ENCODE measurements at regions not wholly inside any gene's neighbourhood (a gene's known extent, or its start where the extent isn't known, plus 50 kb on each side); places are given as distances from the start of the nearest gene placed in this dataset.

DNA sequence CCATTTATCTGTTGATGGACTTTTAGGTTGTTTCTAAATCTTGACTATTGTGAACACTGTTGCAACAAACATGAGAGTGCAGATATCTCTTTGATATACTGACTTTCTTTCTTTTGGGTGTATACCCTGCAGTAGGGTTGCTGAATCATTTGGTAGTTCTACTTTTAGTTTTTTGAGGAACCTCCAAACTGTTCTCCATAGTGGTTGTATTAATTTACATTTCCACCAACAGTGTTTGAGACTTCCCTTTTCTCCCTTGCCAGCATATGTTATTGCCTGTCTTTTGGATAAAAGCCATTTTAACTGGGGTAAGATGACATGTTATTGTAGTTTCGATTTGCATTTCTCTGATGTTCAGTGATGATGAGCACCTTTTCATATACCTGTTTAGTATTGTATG, 330.0 kb downstream of the DDX10 start:
- Histone ChIP-seq H3K9ac (ENCODE audit: low read depth in 1 of 3, low read length in 3 of 3) (no peak overlapping the region), H3K27ac (ENCODE audit: low read depth, low read length) (no peak overlapping the region), H3K27me3 (ENCODE audit: control insufficient read depth in 3 of 3, insufficient read depth in 3 of 3, low read length in 3 of 3) (no peaks in the 10 kb centered on the region), H3K36me3 (ENCODE audit: control insufficient read depth in 3 of 3, insufficient read depth in 3 of 3, low read length in 3 of 3) (no peaks in the 10 kb centered on the region), H3K9me3 (ENCODE audit: control insufficient read depth in 3 of 3, low read length in 3 of 3) (peaks cover 0 to 3% (median 0%) of the 10 kb centered on the region in 3 donors), H3K4me3 (ENCODE audit: low read length in 3 of 3) (no peak overlapping the region), H3K4me1 (ENCODE audit: control insufficient read depth in 3 of 3, insufficient read depth in 3 of 3, low read length in 3 of 3) (no peaks in the 10 kb centered on the region)

DNA sequence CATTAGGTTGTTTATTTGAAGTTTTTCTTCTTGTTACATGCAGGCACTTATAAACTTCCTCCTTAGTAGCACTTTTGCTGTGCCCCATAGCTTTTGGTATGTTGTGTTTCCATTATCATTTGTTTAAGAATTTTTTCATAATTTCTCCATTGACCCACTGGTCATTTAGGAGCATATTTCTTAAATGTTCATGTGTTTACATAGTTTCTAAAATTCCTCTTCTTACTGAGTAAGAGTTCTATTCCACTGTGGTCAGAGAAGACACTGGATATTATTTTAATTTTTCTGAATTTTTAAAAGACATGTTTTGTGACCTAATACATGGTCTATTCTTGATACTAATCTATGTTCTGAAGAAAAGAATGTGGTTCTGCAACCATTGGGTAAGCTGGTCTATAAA, 333.0 kb downstream of the DDX10 start:
- H3K9me3 ChIP-seq (ENCODE audit: control insufficient read depth in 3 of 3, low read length in 3 of 3): peaks cover 0 to 3% (median 0%) of the 10 kb centered on the region in 3 donors
- no peaks in the 10 kb centered on the region for H3K36me3 ChIP-seq (ENCODE audit: control insufficient read depth in 3 of 3, insufficient read depth in 3 of 3, low read length in 3 of 3)
- no peak overlapping the region for H3K27ac ChIP-seq (ENCODE audit: low read depth, low read length)
- H3K27me3 ChIP-seq (ENCODE audit: control insufficient read depth in 3 of 3, insufficient read depth in 3 of 3, low read length in 3 of 3): no peaks in the 10 kb centered on the region
- H3K4me3 ChIP-seq (ENCODE audit: low read length in 3 of 3): no peak overlapping the region
- no peaks in the 10 kb centered on the region for H3K4me1 ChIP-seq (ENCODE audit: control insufficient read depth in 3 of 3, insufficient read depth in 3 of 3, low read length in 3 of 3)
- H3K9ac ChIP-seq (ENCODE audit: low read depth in 1 of 3, low read length in 3 of 3): no peak overlapping the region

GRCh38 chr11:109000531-109000930, 335.7 kb downstream of the DDX10 start:
- Histone ChIP-seq H3K4me1 (ENCODE audit: control insufficient read depth in 3 of 3, insufficient read depth in 3 of 3, low read length in 3 of 3) (no peaks in the 10 kb centered on the region), H3K4me3 (ENCODE audit: low read length in 3 of 3) (no peak overlapping the region), H3K27me3 (ENCODE audit: control insufficient read depth in 3 of 3, insufficient read depth in 3 of 3, low read length in 3 of 3) (no peaks in the 10 kb centered on the region)

GRCh38 chr11:109001585-109001984, 336.7 kb downstream of the DDX10 start:
- no peaks in the 10 kb centered on the region for H3K36me3 ChIP-seq (ENCODE audit: control insufficient read depth in 3 of 3, insufficient read depth in 3 of 3, low read length in 3 of 3)
- H3K27me3 ChIP-seq (ENCODE audit: control insufficient read depth in 3 of 3, insufficient read depth in 3 of 3, low read length in 3 of 3): no peaks in the 10 kb centered on the region
- H3K27ac ChIP-seq (ENCODE audit: low read depth, low read length): no peak overlapping the region
- H3K4me3 ChIP-seq (ENCODE audit: low read length in 3 of 3): no peak overlapping the region
- H3K4me1 ChIP-seq (ENCODE audit: control insufficient read depth in 3 of 3, insufficient read depth in 3 of 3, low read length in 3 of 3): no peaks in the 10 kb centered on the region
- H3K9me3 ChIP-seq (ENCODE audit: control insufficient read depth in 3 of 3, low read length in 3 of 3): no peaks in the 10 kb centered on the region
- H3K9ac ChIP-seq (ENCODE audit: low read depth in 1 of 3, low read length in 3 of 3): no peak overlapping the region

More at GRCh38 chr11:109000531-109000930, 335.7 kb downstream of the DDX10 start:
- no peaks in the 10 kb centered on the region for H3K36me3 ChIP-seq (ENCODE audit: control insufficient read depth in 3 of 3, insufficient read depth in 3 of 3, low read length in 3 of 3)
- peaks cover 0 to 1% (median 0%) of the 10 kb centered on the region in 3 donors for H3K9me3 ChIP-seq (ENCODE audit: control insufficient read depth in 3 of 3, low read length in 3 of 3)
- no peak overlapping the region for H3K27ac ChIP-seq (ENCODE audit: low read depth, low read length)
- no peak overlapping the region for H3K9ac ChIP-seq (ENCODE audit: low read depth in 1 of 3, low read length in 3 of 3)

GRCh38 chr11:109012991-109013390, 348.1 kb downstream of the DDX10 start:
- Histone ChIP-seq H3K27ac (ENCODE audit: low read depth, low read length) (no peak overlapping the region), H3K9ac (ENCODE audit: low read depth in 1 of 3, low read length in 3 of 3) (no peak overlapping the region), H3K4me1 (ENCODE audit: control insufficient read depth in 3 of 3, insufficient read depth in 3 of 3, low read length in 3 of 3) (no peaks in the 10 kb centered on the region)

DNA sequence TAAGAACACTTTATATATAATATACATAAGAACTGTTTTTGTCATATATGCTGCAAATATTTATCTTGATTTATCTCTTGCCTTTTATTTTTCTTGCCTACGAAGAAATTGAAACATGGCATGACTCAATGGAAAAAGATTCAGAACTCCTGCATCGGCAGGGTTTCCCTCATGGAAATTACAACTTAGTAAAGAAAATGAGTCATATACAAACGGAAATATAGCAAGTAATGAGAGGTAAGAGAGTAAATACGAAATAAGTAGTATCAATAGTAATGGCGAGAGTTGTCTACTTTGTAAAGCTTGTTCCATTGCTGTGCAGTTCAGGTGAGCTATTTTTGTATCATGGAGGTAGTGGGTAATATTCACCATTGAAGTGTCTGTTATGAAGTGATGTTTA, 350.4 kb downstream of the DDX10 start:
- no peak overlapping the region for H3K27ac ChIP-seq (ENCODE audit: low read depth, low read length)
- H3K4me3 ChIP-seq (ENCODE audit: low read length in 3 of 3): no peak overlapping the region
- no peak overlapping the region for H3K9ac ChIP-seq (ENCODE audit: low read depth in 1 of 3, low read length in 3 of 3)
- no peaks in the 10 kb centered on the region for H3K9me3 ChIP-seq (ENCODE audit: control insufficient read depth in 3 of 3, low read length in 3 of 3)
- H3K36me3 ChIP-seq (ENCODE audit: control insufficient read depth in 3 of 3, insufficient read depth in 3 of 3, low read length in 3 of 3): no peaks in the 10 kb centered on the region
- H3K27me3 ChIP-seq (ENCODE audit: control insufficient read depth in 3 of 3, insufficient read depth in 3 of 3, low read length in 3 of 3): no peaks in the 10 kb centered on the region
- H3K4me1 ChIP-seq (ENCODE audit: control insufficient read depth in 3 of 3, insufficient read depth in 3 of 3, low read length in 3 of 3): no peaks in the 10 kb centered on the region

More at GRCh38 chr11:109012991-109013390, 348.1 kb downstream of the DDX10 start:
- no peaks in the 10 kb centered on the region for H3K9me3 ChIP-seq (ENCODE audit: control insufficient read depth in 3 of 3, low read length in 3 of 3)
- H3K36me3 ChIP-seq (ENCODE audit: control insufficient read depth in 3 of 3, insufficient read depth in 3 of 3, low read length in 3 of 3): no peaks in the 10 kb centered on the region
- H3K27me3 ChIP-seq (ENCODE audit: control insufficient read depth in 3 of 3, insufficient read depth in 3 of 3, low read length in 3 of 3): no peaks in the 10 kb centered on the region
- no peak overlapping the region for H3K4me3 ChIP-seq (ENCODE audit: low read length in 3 of 3)

DNA sequence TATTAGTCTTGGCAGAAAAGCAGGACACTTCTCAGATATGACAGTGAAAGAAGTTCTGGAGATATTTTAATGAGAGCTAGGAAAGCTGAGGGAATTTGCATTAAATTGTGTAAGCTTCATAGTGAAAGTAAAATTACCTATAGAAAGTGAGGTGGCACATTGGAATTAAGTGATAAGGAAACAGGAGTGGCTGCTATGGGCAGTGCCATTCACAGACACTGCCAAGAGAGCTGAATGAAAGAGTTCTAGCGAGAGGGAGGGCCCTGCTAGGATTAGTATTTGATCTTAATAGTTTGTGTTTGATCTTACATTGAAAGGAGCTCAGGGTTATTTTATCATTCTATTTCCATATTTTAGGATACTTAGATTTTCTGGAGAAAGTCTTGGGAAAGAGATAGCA, 351.9 kb downstream of the DDX10 start:
- Histone ChIP-seq H3K27me3 (ENCODE audit: control insufficient read depth in 3 of 3, insufficient read depth in 3 of 3, low read length in 3 of 3) (no peaks in the 10 kb centered on the region), H3K4me1 (ENCODE audit: control insufficient read depth in 3 of 3, insufficient read depth in 3 of 3, low read length in 3 of 3) (no peaks in the 10 kb centered on the region), H3K4me3 (ENCODE audit: low read length in 3 of 3) (no peak overlapping the region), H3K27ac (ENCODE audit: low read depth, low read length) (no peak overlapping the region), H3K9ac (ENCODE audit: low read depth in 1 of 3, low read length in 3 of 3) (no peak overlapping the region), H3K9me3 (ENCODE audit: control insufficient read depth in 3 of 3, low read length in 3 of 3) (no peaks in the 10 kb centered on the region), H3K36me3 (ENCODE audit: control insufficient read depth in 3 of 3, insufficient read depth in 3 of 3, low read length in 3 of 3) (no peaks in the 10 kb centered on the region)

- Histone ChIP-seq H3K4me1 (ENCODE audit: control insufficient read depth in 3 of 3, insufficient read depth in 3 of 3, low read length in 3 of 3) (no peaks in the 10 kb centered on the region), H3K36me3 (ENCODE audit: control insufficient read depth in 3 of 3, insufficient read depth in 3 of 3, low read length in 3 of 3) (no peaks in the 10 kb centered on the region), H3K9me3 (ENCODE audit: control insufficient read depth in 3 of 3, low read length in 3 of 3) (no peaks in the 10 kb centered on the region), H3K4me3 (ENCODE audit: low read length in 3 of 3) (no peak overlapping the region), H3K27ac (ENCODE audit: low read depth, low read length) (no peak overlapping the region), H3K9ac (ENCODE audit: low read depth in 1 of 3, low read length in 3 of 3) (no peak overlapping the region), H3K27me3 (ENCODE audit: control insufficient read depth in 3 of 3, insufficient read depth in 3 of 3, low read length in 3 of 3) (no peaks in the 10 kb centered on the region)
Observed at GRCh38 chr11:109017489-109017888, 352.6 kb downstream of the DDX10 start.

GRCh38 chr11:109018639-109019038, 353.8 kb downstream of the DDX10 start:
- Histone ChIP-seq H3K4me3 (ENCODE audit: low read length in 3 of 3) (no peak overlapping the region), H3K4me1 (ENCODE audit: control insufficient read depth in 3 of 3, insufficient read depth in 3 of 3, low read length in 3 of 3) (no peaks in the 10 kb centered on the region), H3K9ac (ENCODE audit: low read depth in 1 of 3, low read length in 3 of 3) (no peak overlapping the region), H3K27ac (ENCODE audit: low read depth, low read length) (no peak overlapping the region), H3K36me3 (ENCODE audit: control insufficient read depth in 3 of 3, insufficient read depth in 3 of 3, low read length in 3 of 3) (no peaks in the 10 kb centered on the region), H3K27me3 (ENCODE audit: control insufficient read depth in 3 of 3, insufficient read depth in 3 of 3, low read length in 3 of 3) (no peaks in the 10 kb centered on the region), H3K9me3 (ENCODE audit: control insufficient read depth in 3 of 3, low read length in 3 of 3) (no peaks in the 10 kb centered on the region)

DNA sequence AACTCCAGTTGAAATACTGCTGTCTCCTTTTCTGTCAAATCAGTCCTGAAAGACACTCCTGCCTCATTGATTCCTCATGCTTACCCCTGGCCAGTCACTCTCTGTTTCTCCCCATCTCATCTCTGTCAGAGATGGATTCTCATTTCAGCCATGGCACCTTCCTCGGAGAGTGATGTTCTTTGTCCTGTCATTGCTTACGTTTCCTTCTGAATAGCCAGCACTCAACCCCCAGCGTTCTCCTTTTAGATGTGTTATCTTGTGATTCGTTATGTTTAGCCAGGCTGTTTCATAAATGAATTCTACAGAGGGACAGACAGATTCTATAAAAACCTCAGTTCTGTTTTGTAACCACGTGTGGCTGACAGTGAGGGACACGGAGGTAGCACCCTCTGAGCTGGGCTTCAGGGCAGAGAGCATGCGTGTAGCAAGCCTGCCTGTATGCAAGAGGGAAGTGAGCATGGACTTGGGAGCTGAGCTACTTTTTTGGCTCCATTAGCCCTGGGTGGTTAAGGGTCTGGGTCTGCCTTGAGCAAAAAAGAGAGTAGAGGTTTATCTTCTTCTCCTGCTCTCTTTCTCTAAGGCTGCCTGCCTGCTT, 354.6 kb downstream of the DDX10 start:
- Histone ChIP-seq H3K4me3 (ENCODE audit: low read length in 3 of 3) (no peak overlapping the region), H3K27ac (ENCODE audit: low read depth, low read length) (no peak overlapping the region), H3K9ac (ENCODE audit: low read depth in 1 of 3, low read length in 3 of 3) (no peak overlapping the region), H3K9me3 (ENCODE audit: control insufficient read depth in 3 of 3, low read length in 3 of 3) (no peaks in the 10 kb centered on the region), H3K4me1 (ENCODE audit: control insufficient read depth in 3 of 3, insufficient read depth in 3 of 3, low read length in 3 of 3) (no peaks in the 10 kb centered on the region), H3K27me3 (ENCODE audit: control insufficient read depth in 3 of 3, insufficient read depth in 3 of 3, low read length in 3 of 3) (no peaks in the 10 kb centered on the region), H3K36me3 (ENCODE audit: control insufficient read depth in 3 of 3, insufficient read depth in 3 of 3, low read length in 3 of 3) (no peaks in the 10 kb centered on the region)
